ENCODE measurements at regions not wholly inside any gene's neighbourhood (a gene's known extent, or its start where the extent isn't known, plus 50 kb on each side); places are given as distances from the start of the nearest gene placed in this dataset.

DNA sequence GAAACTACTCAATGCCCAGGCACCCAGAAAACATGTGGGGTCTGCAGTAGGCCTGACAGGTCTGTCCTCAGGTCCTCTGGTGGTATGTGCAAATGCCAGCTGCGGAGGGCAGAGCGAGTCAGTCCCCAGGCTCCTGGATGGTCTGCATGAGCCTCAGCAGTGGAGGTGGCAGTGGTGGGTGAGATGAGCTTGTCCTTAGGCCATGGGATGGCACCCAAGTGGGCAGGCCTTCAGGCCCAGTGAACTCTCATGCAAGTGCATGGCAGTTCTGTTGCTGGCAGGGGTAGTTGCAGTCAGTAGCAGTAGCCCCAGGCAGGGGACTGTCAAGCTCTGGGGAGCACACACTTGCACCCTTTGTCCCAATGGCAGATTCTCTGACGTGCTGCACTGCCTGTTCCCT lies 106.3 kb upstream of the ANXA10 start:
- no peak overlapping the region for H3K4me3 ChIP-seq (ENCODE audit: low read depth, low read length)
- H3K9me3 ChIP-seq (ENCODE audit: control insufficient read depth, insufficient read depth, low read depth, low read length) = no peaks in the 10 kb centered on the region
- POLR2A ChIA-PET = no interaction called here
- no peaks in the 10 kb centered on the region for H3K36me3 ChIP-seq (ENCODE audit: control insufficient read depth in 2 of 2, insufficient read depth in 1 of 2, low read length in 2 of 2)
- no peak overlapping the region for H3K27ac ChIP-seq (ENCODE audit: extremely low read depth, low read depth, low read length)
- no peaks in the 10 kb centered on the region for H3K4me1 ChIP-seq (ENCODE audit: control insufficient read depth, insufficient read depth, low read length)
- TF ChIP-seq SCRT2 (tag by site-specific recombination; IDR thresholded peaks at IDR 0.05) (no peak), KLF7 (tag by site-specific recombination; IDR thresholded peaks at IDR 0.05; ENCODE audit: borderline replicate concordance) (no peak), ZNF138 (tag by site-specific recombination; IDR thresholded peaks at IDR 0.05; ENCODE audit: borderline replicate concordance) (no peak)
- TF ChIP-seq, protein P1, sequence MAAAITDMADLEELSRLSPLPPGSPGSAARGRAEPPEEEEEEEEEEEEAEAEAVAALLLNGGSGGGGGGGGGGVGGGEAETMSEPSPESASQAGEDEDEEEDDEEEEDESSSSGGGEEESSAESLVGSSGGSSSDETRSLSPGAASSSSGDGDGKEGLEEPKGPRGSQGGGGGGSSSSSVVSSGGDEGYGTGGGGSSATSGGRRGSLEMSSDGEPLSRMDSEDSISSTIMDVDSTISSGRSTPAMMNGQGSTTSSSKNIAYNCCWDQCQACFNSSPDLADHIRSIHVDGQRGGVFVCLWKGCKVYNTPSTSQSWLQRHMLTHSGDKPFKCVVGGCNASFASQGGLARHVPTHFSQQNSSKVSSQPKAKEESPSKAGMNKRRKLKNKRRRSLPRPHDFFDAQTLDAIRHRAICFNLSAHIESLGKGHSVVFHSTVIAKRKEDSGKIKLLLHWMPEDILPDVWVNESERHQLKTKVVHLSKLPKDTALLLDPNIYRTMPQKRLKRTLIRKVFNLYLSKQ (tag by site-specific recombination; IDR thresholded peaks at IDR 0.05; ENCODE audit: borderline replicate concordance) = no peak
- CTCF ChIA-PET = no interaction called here

DNA sequence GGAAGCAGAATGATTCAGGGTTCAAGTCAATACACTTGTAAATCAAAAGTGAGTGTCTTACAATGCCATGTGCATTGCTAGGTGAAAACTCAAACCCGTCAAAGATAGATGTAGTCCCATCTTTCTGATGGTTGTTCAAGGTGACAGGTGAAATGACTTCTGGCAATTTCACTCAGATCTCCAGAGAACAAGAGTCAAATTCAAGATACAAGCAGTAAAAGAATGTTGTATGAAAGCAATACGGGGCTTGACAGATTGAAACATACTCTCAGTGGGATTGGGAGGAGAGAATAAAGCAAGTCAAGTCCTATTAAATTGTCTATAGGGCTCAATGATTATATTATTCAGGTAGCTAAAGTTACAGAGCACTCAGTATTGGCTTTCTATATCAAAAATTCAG lies 105.1 kb upstream of the ANXA10 start:
- H3K27ac ChIP-seq (ENCODE audit: extremely low read depth, low read depth, low read length) = no peak overlapping the region
- H3K4me3 ChIP-seq (ENCODE audit: low read depth, low read length) = no peak overlapping the region
- ChIA-PET POLR2A (no interaction called here), CTCF (interaction anchor here (0.7 kb wide), 1 partner anchor 522 kb away, joined by 3 read pairs; no protein-coding TSS in a partner anchor)
- no peaks in the 10 kb centered on the region for H3K36me3 ChIP-seq (ENCODE audit: control insufficient read depth in 2 of 2, insufficient read depth in 1 of 2, low read length in 2 of 2)
- H3K4me1 ChIP-seq (ENCODE audit: control insufficient read depth, insufficient read depth, low read length) = no peaks in the 10 kb centered on the region
- no peaks in the 10 kb centered on the region for H3K9me3 ChIP-seq (ENCODE audit: control insufficient read depth, insufficient read depth, low read depth, low read length)
- TF ChIP-seq ZNF404 (tag by site-specific recombination; IDR thresholded peaks at IDR 0.05) = no peak
- TF ChIP-seq ZBTB21 (tag by site-specific recombination; IDR thresholded peaks at IDR 0.05) = no peak
- TF ChIP-seq RBAK (tag by site-specific recombination; IDR thresholded peaks at IDR 0.05) = no peak
- TF ChIP-seq ZNF341 (tag by site-specific recombination; IDR thresholded peaks at IDR 0.05; ENCODE audit: low read depth) = no peak
- no peak for TF ChIP-seq MEIS1 (CRISPR knock-in tag; IDR thresholded peaks at IDR 0.05; ENCODE audit: borderline replicate concordance)

- ChIA-PET POLR2A (no interaction called here), CTCF (no interaction called here)
- Histone ChIP-seq H3K27ac (ENCODE audit: extremely low read depth, low read depth, low read length) (no peak overlapping the region), H3K4me3 (ENCODE audit: low read depth, low read length) (no peak overlapping the region), H3K9me3 (ENCODE audit: control insufficient read depth, insufficient read depth, low read depth, low read length) (no peaks in the 10 kb centered on the region), H3K4me1 (ENCODE audit: control insufficient read depth, insufficient read depth, low read length) (no peaks in the 10 kb centered on the region), H3K36me3 (ENCODE audit: control insufficient read depth in 2 of 2, insufficient read depth in 1 of 2, low read length in 2 of 2) (no peaks in the 10 kb centered on the region)
- TF ChIP-seq HIC1 (tag by site-specific recombination; IDR thresholded peaks at IDR 0.05) (no peak), BCL11B (tag by site-specific recombination; IDR thresholded peaks at IDR 0.05; ENCODE audit: low read depth) (no peak), HOXD13 (CRISPR knock-in tag; IDR thresholded peaks at IDR 0.05; ENCODE audit: borderline replicate concordance) (no peak), ZSCAN30 (tag by site-specific recombination; IDR thresholded peaks at IDR 0.05) (no peak), IKZF3 (tag by site-specific recombination; IDR thresholded peaks at IDR 0.05) (no peak), YY2 (tag by site-specific recombination; IDR thresholded peaks at IDR 0.05) (no peak), ZNF266 (tag by site-specific recombination; IDR thresholded peaks at IDR 0.05; ENCODE audit: low read depth) (no peak), ZNF366 (tag by site-specific recombination; conservative IDR thresholded peaks at IDR 0.05) (no peak), SP7 (tag by site-specific recombination; IDR thresholded peaks at IDR 0.05) (no peak)
- TF ChIP-seq, protein P2, sequence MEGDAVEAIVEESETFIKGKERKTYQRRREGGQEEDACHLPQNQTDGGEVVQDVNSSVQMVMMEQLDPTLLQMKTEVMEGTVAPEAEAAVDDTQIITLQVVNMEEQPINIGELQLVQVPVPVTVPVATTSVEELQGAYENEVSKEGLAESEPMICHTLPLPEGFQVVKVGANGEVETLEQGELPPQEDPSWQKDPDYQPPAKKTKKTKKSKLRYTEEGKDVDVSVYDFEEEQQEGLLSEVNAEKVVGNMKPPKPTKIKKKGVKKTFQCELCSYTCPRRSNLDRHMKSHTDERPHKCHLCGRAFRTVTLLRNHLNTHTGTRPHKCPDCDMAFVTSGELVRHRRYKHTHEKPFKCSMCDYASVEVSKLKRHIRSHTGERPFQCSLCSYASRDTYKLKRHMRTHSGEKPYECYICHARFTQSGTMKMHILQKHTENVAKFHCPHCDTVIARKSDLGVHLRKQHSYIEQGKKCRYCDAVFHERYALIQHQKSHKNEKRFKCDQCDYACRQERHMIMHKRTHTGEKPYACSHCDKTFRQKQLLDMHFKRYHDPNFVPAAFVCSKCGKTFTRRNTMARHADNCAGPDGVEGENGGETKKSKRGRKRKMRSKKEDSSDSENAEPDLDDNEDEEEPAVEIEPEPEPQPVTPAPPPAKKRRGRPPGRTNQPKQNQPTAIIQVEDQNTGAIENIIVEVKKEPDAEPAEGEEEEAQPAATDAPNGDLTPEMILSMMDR (tag by site-specific recombination; IDR thresholded peaks at IDR 0.05) = no peak
- TF ChIP-seq, protein P3, sequence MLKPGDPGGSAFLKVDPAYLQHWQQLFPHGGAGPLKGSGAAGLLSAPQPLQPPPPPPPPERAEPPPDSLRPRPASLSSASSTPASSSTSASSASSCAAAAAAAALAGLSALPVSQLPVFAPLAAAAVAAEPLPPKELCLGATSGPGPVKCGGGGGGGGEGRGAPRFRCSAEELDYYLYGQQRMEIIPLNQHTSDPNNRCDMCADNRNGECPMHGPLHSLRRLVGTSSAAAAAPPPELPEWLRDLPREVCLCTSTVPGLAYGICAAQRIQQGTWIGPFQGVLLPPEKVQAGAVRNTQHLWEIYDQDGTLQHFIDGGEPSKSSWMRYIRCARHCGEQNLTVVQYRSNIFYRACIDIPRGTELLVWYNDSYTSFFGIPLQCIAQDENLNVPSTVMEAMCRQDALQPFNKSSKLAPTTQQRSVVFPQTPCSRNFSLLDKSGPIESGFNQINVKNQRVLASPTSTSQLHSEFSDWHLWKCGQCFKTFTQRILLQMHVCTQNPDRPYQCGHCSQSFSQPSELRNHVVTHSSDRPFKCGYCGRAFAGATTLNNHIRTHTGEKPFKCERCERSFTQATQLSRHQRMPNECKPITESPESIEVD (tag by site-specific recombination; IDR thresholded peaks at IDR 0.05) = no peak
- TF ChIP-seq, protein P4, sequence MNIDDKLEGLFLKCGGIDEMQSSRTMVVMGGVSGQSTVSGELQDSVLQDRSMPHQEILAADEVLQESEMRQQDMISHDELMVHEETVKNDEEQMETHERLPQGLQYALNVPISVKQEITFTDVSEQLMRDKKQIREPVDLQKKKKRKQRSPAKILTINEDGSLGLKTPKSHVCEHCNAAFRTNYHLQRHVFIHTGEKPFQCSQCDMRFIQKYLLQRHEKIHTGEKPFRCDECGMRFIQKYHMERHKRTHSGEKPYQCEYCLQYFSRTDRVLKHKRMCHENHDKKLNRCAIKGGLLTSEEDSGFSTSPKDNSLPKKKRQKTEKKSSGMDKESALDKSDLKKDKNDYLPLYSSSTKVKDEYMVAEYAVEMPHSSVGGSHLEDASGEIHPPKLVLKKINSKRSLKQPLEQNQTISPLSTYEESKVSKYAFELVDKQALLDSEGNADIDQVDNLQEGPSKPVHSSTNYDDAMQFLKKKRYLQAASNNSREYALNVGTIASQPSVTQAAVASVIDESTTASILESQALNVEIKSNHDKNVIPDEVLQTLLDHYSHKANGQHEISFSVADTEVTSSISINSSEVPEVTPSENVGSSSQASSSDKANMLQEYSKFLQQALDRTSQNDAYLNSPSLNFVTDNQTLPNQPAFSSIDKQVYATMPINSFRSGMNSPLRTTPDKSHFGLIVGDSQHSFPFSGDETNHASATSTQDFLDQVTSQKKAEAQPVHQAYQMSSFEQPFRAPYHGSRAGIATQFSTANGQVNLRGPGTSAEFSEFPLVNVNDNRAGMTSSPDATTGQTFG (tag by site-specific recombination; IDR thresholded peaks at IDR 0.05; ENCODE audit: borderline replicate concordance) = no peak
Measured at GRCh38 chr4:167989815-167990214, 102.5 kb upstream of the ANXA10 start.
